Pancreas (tissue), 10 donors: ENCODE measurements at regions not wholly inside any gene's neighbourhood (a gene's known extent, or its start where the extent isn't known, plus 50 kb on each side); places are given as distances from the start of the nearest gene placed in this dataset.

Source experiments
- ATAC-seq, 4 donors: fragments of 200-7000 bp; cut with Tn5 transposase; one replicate each; pipeline versions ENCODE4 v1.8.0 to v1.9.1; 2020; ENCODE audit warnings: mild to moderate bottlenecking in 4 of 4, moderate library complexity in 4 of 4
- DNase-seq, 6 donors: peaks; one replicate each; pipeline ENCODE4 v3.0.0-alpha.2; 2020
- FAIRE-seq: peaks from 2 replicates; lab custom pipeline; 2012; peaks lifted over from hg19 to GRCh38; lab: Jason Lieb, UNC
- H3K27ac ChIP-seq, 4 donors: fragments of 200-600 bp; sonication (generic); 1 replicate in 3 of 4; 2 replicates in 1 of 4; pipeline versions ENCODE4 v1.5.0 to v1.8.0; 2020
- H3K27me3 ChIP-seq, 4 donors: fragments of 200-600 bp; one replicate each; pipeline ENCODE4 v1.8.0; 2021
- H3K36me3 ChIP-seq, 3 donors: fragments of 200-600 bp; sonication (generic) in 1 of 3; one replicate each; pipeline versions ENCODE4 v1.5.0 to v1.8.0; 2020 to 2021
- H3K4me1 ChIP-seq, 3 donors: fragments of 200-600 bp; one replicate each; pipeline ENCODE4 v1.8.0; 2021
- H3K4me3 ChIP-seq, 4 donors: fragments of 200-600 bp; sonication (generic) in 2 of 4; one replicate each; pipeline versions ENCODE4 v1.5.0 to v1.8.0; 2020 to 2021
- H3K9me3 ChIP-seq, 4 donors: fragments of 200-600 bp; one replicate each; pipeline ENCODE4 v1.8.0; 2021
- WGBS, 2 donors: extraction: QIAGEN DNeasy Blood & Tissue Kit; methylation state at CpG; one replicate each; pipeline ENCODE4 v1.1.7; 2013; 5-methylcytosine and 5-hydroxymethylcytosine counted together
- intact Hi-C, 3 donors: fragments of 100-400 bp; cut with DNase I; formaldehyde crosslinking; loops; one replicate each; pipeline versions ENCODE4 v1.11.1 to v1.14.2; 2022
- TF ChIP-seq, protein P1 (sequence below), 4 donors: fragments of 200-600 bp; sonication (generic) in 3 of 4; IDR thresholded peaks; one replicate each; pipeline versions ENCODE4 v1.5.0 to v1.8.0; 2021; ENCODE audit warnings: antibody characterized with exemption in 4 of 4
- donor health status: healthy with polysubstance abuse.
- donor health status: DM: no; HTN: no; CAD: no; lungs with moderate emphysema.
- donor health status: DM: no; HTN: no; CAD: no.
- donor health status: control.
- donor health status: control.
- donor health status: Bipolar disorder and iron deficiency.
- donor health status: DM: yes; HTN: yes; CAD: no.
- donor health status: DM: no; HTN: no; CAD: no.
- donor health status: DM: no; HTN: no; CAD: no.
- donor health status: DM: yes; HTN: yes; CAD: no.

DNA sequence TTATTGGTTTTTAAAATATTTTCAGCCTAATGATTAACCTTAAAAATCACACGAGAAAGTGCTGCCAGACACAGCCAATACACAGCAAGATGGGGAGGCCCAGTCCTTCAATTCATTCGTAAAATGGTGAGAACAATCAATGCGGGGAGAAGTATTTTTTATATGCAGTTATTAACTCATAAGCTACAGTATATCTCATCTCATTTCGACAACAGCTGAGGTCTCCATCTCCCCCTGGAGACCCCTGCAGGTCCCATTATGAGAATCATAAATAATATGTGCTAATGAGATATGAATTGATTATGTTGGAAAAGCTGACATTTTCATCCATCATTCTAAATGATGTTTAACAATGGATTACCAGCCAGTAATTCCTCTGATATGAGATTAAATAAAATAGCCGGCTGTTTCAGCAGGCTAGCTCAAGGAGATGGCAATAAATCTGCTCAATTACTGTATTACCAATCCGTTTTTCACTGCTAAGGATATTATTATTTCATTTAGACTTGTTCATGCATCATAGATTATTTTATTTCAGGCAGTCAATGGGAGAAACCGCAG is 535.8 kb downstream of the GALR1 start:
- Histone ChIP-seq H3K4me3 (no peak overlapping the region), H3K9me3 (no peaks in the 10 kb centered on the region), H3K36me3 (no peaks in the 10 kb centered on the region), H3K4me1 (no peaks in the 10 kb centered on the region), H3K27ac (no peak overlapping the region), H3K27me3 (peaks cover 0 to 3% (median 0%) of the 10 kb centered on the region in 4 donors)
- TF ChIP-seq, protein P1, sequence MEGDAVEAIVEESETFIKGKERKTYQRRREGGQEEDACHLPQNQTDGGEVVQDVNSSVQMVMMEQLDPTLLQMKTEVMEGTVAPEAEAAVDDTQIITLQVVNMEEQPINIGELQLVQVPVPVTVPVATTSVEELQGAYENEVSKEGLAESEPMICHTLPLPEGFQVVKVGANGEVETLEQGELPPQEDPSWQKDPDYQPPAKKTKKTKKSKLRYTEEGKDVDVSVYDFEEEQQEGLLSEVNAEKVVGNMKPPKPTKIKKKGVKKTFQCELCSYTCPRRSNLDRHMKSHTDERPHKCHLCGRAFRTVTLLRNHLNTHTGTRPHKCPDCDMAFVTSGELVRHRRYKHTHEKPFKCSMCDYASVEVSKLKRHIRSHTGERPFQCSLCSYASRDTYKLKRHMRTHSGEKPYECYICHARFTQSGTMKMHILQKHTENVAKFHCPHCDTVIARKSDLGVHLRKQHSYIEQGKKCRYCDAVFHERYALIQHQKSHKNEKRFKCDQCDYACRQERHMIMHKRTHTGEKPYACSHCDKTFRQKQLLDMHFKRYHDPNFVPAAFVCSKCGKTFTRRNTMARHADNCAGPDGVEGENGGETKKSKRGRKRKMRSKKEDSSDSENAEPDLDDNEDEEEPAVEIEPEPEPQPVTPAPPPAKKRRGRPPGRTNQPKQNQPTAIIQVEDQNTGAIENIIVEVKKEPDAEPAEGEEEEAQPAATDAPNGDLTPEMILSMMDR (IDR thresholded peaks at IDR 0.05), result no peak
- no peak for ATAC-seq
- no peak for DNase-seq
- WGBS, 2 donors, result 29 to 30% methylated on average over 7 of the region's 7 CpGs
- no peak for FAIRE-seq
- intact Hi-C loops, result no loop called here

DNA sequence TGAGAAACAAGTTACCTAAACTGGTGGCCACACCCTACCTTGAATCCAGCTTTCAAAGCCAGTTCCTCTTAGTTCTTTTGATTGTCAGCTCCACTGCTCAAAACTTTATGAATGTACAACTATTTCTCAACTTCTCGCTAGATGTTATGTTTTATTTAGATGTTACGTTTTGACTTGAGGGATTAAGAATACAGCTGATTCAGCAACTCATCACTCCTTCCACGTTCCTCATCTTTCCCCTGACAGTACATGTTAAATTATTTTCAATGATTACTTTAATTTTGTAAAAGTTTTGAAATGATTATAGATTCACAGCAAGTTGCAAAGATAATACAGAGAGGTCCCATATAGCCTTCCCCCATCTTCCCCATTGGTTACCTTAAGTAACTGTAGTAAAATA is 553.4 kb downstream of the GALR1 start:
- FAIRE-seq (no peak), ATAC-seq (no peak), DNase-seq (no peak)
- 54 to 69% methylated on average over 3 of the region's 3 CpGs for WGBS, 2 donors
- Histone ChIP-seq H3K27me3 (no peaks in the 10 kb centered on the region), H3K36me3 (no peaks in the 10 kb centered on the region), H3K4me1 (no peaks in the 10 kb centered on the region), H3K9me3 (no peaks in the 10 kb centered on the region), H3K4me3 (no peak overlapping the region), H3K27ac (no peak overlapping the region)
- TF ChIP-seq, protein P1 (IDR thresholded peaks at IDR 0.05), result no peak
- intact Hi-C loops, result no loop called here

DNA sequence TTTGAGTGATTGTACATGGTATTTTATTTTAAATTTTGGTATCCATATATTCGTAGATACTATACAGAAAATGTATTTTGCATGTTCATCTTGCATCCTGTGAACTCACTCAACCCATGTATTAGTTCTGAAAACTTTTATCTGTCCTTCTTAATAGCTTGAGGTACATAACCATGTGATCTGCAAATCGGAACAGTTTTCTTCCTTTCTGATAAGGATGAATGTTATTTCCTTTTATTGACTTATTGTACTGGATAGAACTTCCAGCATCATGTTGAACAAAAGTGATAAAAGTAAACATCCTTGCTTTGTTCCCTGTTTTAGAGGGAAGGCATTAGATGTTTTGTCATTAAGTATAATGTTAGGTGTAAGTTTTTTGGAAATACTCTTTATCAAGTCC is 554.7 kb downstream of the GALR1 start:
- Histone ChIP-seq H3K9me3 (no peaks in the 10 kb centered on the region), H3K27ac (no peak overlapping the region), H3K4me1 (no peaks in the 10 kb centered on the region), H3K27me3 (peaks cover 0 to 3% (median 0%) of the 10 kb centered on the region in 4 donors), H3K4me3 (no peak overlapping the region), H3K36me3 (no peaks in the 10 kb centered on the region)
- intact Hi-C loops, result no loop called here
- WGBS, 2 donors, result 18 to 21% methylated on average over 2 of the region's 2 CpGs
- TF ChIP-seq, protein P1 (IDR thresholded peaks at IDR 0.05), result no peak
- FAIRE-seq, result no peak
- no peak for DNase-seq
- ATAC-seq, result no peak

DNA sequence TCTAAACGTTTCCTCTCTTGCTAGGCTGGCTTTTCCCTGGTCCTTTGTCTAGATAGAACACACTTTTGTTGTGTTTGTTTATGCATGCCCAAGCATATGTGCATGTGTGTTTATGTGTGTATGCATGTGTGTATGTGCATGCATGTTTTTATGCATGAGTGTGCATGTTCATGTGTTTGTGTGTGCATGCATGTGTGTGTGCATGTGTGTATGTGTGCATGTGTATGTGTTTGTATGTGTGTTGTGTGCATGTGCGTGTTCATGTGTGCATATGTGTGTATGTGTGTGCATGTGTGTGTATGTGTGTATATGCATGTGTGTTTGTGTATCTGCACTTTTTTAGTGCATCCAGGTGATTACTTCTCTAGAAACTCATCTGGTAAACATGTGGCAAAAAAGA is 558.0 kb downstream of the GALR1 start:
- TF ChIP-seq, protein P1 (IDR thresholded peaks at IDR 0.05), result no peak
- intact Hi-C loops, result no loop called here

DNA sequence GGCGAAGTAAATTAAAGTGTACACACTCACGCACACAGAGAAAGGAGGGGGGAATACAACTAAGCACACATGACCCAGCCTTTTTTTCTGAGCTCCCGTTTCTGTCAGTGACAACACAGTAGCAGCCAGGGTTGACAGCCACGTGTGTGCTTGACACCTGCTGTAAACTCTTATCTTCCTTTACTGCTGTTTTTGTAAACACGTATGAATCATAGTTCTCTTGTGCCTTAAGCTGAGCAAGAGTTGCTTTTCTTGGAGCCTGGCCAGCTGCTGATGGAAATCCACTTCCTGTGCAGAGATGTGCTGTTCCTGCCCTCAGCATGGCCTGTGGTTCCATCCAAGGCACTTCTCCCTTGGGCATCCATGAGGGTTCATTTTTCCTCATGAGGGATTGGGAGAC is 561.9 kb downstream of the GALR1 start:
- ATAC-seq, result no peak
- DNase-seq, result peak in 1 of 6 donors; percentile 17
- TF ChIP-seq, protein P1 (IDR thresholded peaks at IDR 0.05), result no peak
- 14 to 30% methylated on average over 5 of the region's 5 CpGs for WGBS, 2 donors
- no peak overlapping the region for H3K27ac ChIP-seq
- no peak for FAIRE-seq
- H3K9me3 ChIP-seq, result no peaks in the 10 kb centered on the region
- intact Hi-C loops, result no loop called here
- H3K4me3 ChIP-seq, result no peak overlapping the region
- H3K27me3 ChIP-seq, result peaks cover 0 to 3% (median 0%) of the 10 kb centered on the region in 4 donors
- no peaks in the 10 kb centered on the region for H3K36me3 ChIP-seq
- no peaks in the 10 kb centered on the region for H3K4me1 ChIP-seq

More for the DNA sequence above, 558.0 kb downstream of the GALR1 start:
- Histone ChIP-seq H3K9me3 (no peaks in the 10 kb centered on the region), H3K4me3 (no peak overlapping the region), H3K36me3 (no peaks in the 10 kb centered on the region), H3K27me3 (peaks cover 0 to 3% (median 0%) of the 10 kb centered on the region in 4 donors), H3K27ac (no peak overlapping the region), H3K4me1 (no peaks in the 10 kb centered on the region)
- no peak for FAIRE-seq
- 40 to 50% methylated on average over 2 of the region's 2 CpGs for WGBS, 2 donors
- no peak for DNase-seq
- ATAC-seq, result no peak
